Testis (tissue), 2 donors: ENCODE measurements at regions not wholly inside any gene's neighbourhood (a gene's known extent, or its start where the extent isn't known, plus 50 kb on each side); places are given as distances from the start of the nearest gene placed in this dataset.

Source experiments
- DNase-seq: peaks from one replicate; pipeline ENCODE4 v3.0.0-alpha.2; 2019
- H3K27ac ChIP-seq, 2 donors: fragments of 200-600 bp; sonication (generic); one replicate each; pipeline ENCODE4 v1.5.1; 2019
- H3K27me3 ChIP-seq: fragments of 200-600 bp; sonication (generic); one replicate; pipeline ENCODE4 v1.5.1; 2019
- H3K36me3 ChIP-seq: fragments of 200-600 bp; sonication (generic); one replicate; pipeline ENCODE4 v1.5.1; 2017; ENCODE audit warnings: low read depth; ENCODE audit errors: missing control alignments
- H3K4me1 ChIP-seq: fragments of 200-600 bp; sonication (generic); one replicate; pipeline ENCODE4 v1.5.1; 2019
- H3K4me3 ChIP-seq, 2 donors: fragments of 200-600 bp; sonication (generic); one replicate each; pipeline ENCODE4 v1.5.1; 2017 to 2019
- H3K9me3 ChIP-seq: fragments of 200-600 bp; sonication (generic); one replicate; pipeline ENCODE4 v1.5.1; 2017
- CTCF ChIP-seq, 3 experiments: fragments of 450-650 bp in 2 of 3; fragments of 200-600 bp in 1 of 3; sonication (generic) in 1 of 3; IDR thresholded peaks; one replicate each; pipeline ENCODE4 v1.5.1; 2016 to 2019; ENCODE audit warnings: antibody characterized with exemption in 3 of 3, mild to moderate bottlenecking in 2 of 3, moderate library complexity in 1 of 3
- POLR2A ChIP-seq: fragments of 450-650 bp; IDR thresholded peaks from one replicate; pipeline ENCODE4 v1.6.1; 2017; ENCODE audit warnings: antibody characterized with exemption, mild to moderate bottlenecking, moderate library complexity
- WGBS, 2 donors: methylation state at CpG; one replicate each; pipeline ENCODE4 v1.1.5; 2018; 5-methylcytosine and 5-hydroxymethylcytosine counted together
- intact Hi-C: fragments of 100-400 bp; cut with DNase I; formaldehyde crosslinking; loops from one replicate; pipeline ENCODE4 v1.15.1; 2023; ENCODE audit warnings: low total_unique reads

- H3K4me1 ChIP-seq: peaks cover 9% of the 10 kb centered on the region
- intact Hi-C loops: no loop called here
- H3K9me3 ChIP-seq: no peaks in the 10 kb centered on the region
- H3K27me3 ChIP-seq: no peaks in the 10 kb centered on the region
- no peak overlapping the region for H3K27ac ChIP-seq
- 99 to 100% methylated on average over 4 of the region's 4 CpGs for WGBS, 2 donors
- TF ChIP-seq CTCF (IDR thresholded peaks at IDR 0.05) (no peak), POLR2A (no peak)
- no peak for DNase-seq
- no peaks in the 10 kb centered on the region for H3K36me3 ChIP-seq
- H3K4me3 ChIP-seq: no peak overlapping the region
These were observed 407.3 kb downstream of the SIPA1L2 start for GRCh38 chr1:232222614-232223013.

- WGBS, 2 donors: 96% methylated on average over 3 of the region's 3 CpGs
These were observed 408.0 kb downstream of the SIPA1L2 start for GRCh38 chr1:232221802-232222499.

GRCh38 chr1:232218955-232219865 is 410.7 kb downstream of the SIPA1L2 start:
- intact Hi-C loops: no loop called here
- H3K36me3 ChIP-seq: no peaks in the 10 kb centered on the region
- no peaks in the 10 kb centered on the region for H3K27me3 ChIP-seq
- 49 to 67% methylated on average over 1 to 7 of the region's 7 CpGs for WGBS, 2 donors
- no peak overlapping the region for H3K27ac ChIP-seq
- H3K4me3 ChIP-seq: no peak overlapping the region
- peak; percentile 45 for DNase-seq
- TF ChIP-seq POLR2A (no peak), CTCF (IDR thresholded peaks at IDR 0.05) (no peak)
- no peaks in the 10 kb centered on the region for H3K9me3 ChIP-seq
- H3K4me1 ChIP-seq: peaks cover 5% of the 10 kb centered on the region

More at GRCh38 chr1:232221802-232222499, 408.0 kb downstream of the SIPA1L2 start:
- Histone ChIP-seq H3K27ac (no peak overlapping the region), H3K27me3 (no peaks in the 10 kb centered on the region), H3K9me3 (no peaks in the 10 kb centered on the region), H3K4me1 (peaks cover 5% of the 10 kb centered on the region), H3K36me3 (no peaks in the 10 kb centered on the region), H3K4me3 (no peak overlapping the region)
- DNase-seq: no peak
- intact Hi-C loops: no loop called here
- no peak for TF ChIP-seq CTCF (IDR thresholded peaks at IDR 0.05)
- TF ChIP-seq POLR2A: no peak

GRCh38 chr1:232213928-232214327 is 416.0 kb downstream of the SIPA1L2 start:
- H3K27ac ChIP-seq: no peak overlapping the region
- no peaks in the 10 kb centered on the region for H3K36me3 ChIP-seq
- DNase-seq: no peak
- 73 to 89% methylated on average over 1 of the region's 1 CpG for WGBS, 2 donors
- H3K9me3 ChIP-seq: no peaks in the 10 kb centered on the region
- H3K4me3 ChIP-seq: no peak overlapping the region
- intact Hi-C loops: no loop called here
- no peaks in the 10 kb centered on the region for H3K27me3 ChIP-seq
- H3K4me1 ChIP-seq: no peaks in the 10 kb centered on the region
- TF ChIP-seq CTCF (IDR thresholded peaks at IDR 0.05): no peak
- no peak for TF ChIP-seq POLR2A
